ENCODE measurements at regions not wholly inside any gene's neighbourhood (a gene's known extent, or its start where the extent isn't known, plus 50 kb on each side); places are given as distances from the start of the nearest gene placed in this dataset.
A peak's percentile ranks its signal among the peaks of the same experiment; 100 is the strongest.

GRCh38 chr12:60168441-60168840, 572.6 kb downstream of the SLC16A7 start:
- Histone ChIP-seq H3K9me1 (ENCODE audit: control insufficient read depth, insufficient read depth, low read length) (no peaks in the 10 kb centered on the region), H3K27ac (ENCODE audit: extremely low read depth, low read depth, low read length) (no peak overlapping the region), H3K4me2 (ENCODE audit: insufficient read depth, low read length) (no peak overlapping the region), H3K4me3 (no peak overlapping the region), H4K20me1 (replicated peaks; ENCODE audit: control insufficient read depth, insufficient read depth, low read length) (no peaks in the 10 kb centered on the region), H3K9me3 (replicated peaks; ENCODE audit: control insufficient read depth, insufficient read depth, low read depth, low read length) (no peaks in the 10 kb centered on the region), H3K9ac (ENCODE audit: insufficient read depth in 1 of 2, low read depth in 2 of 2, low read length in 2 of 2) (no peak overlapping the region), H3K27me3 (ENCODE audit: control insufficient read depth in 2 of 2, insufficient read depth in 2 of 2, low read length in 2 of 2) (no peaks in the 10 kb centered on the region), H3K79me2 (ENCODE audit: control insufficient read depth, insufficient read depth, low read length) (no peaks in the 10 kb centered on the region), H2AFZ (ENCODE audit: low read depth, low read length) (0 out of 2 replicates have a peak overlapping the region, but pooled peaks have one; percentile 14), H3K36me3 (ENCODE audit: control insufficient read depth, insufficient read depth, low read length) (no peaks in the 10 kb centered on the region), H3K4me1 (replicated peaks in 1 of 2; ENCODE audit: control insufficient read depth in 2 of 2, insufficient read depth in 2 of 2, low read length in 2 of 2) (no peaks in the 10 kb centered on the region; a peak in 1 of 5 replicates)
- POLR2A ChIA-PET = interaction anchor here (0.6 kb wide), 1 partner anchor 12 kb away, joined by 3 read pairs; no protein-coding TSS in a partner anchor
- CTCF ChIA-PET (ENCODE audit: low intra/inter-chr PET ratio) = no interaction called here
- BruUV-seq (replicated peaks) = no TSS peak
- DNase-seq (ENCODE audit: extremely low read depth in 1 of 4, low spot score in 3 of 4) = no peak
- ATAC-seq = no peak; the same call in 1 of the 3 replicates
- intact Hi-C loops (cut with micrococcal nuclease) = no loop called here
- in situ Hi-C loops (cut with MboI) = no loop called here
- no peak for FAIRE-seq
- WGBS (ENCODE audit: insufficient coverage, low coverage, missing lambda C conversion rate) = 34% methylated on average over 5 of the region's 5 CpGs
- TF ChIP-seq FOXM1 (IDR thresholded peaks at IDR 0.05; ENCODE audit: low read depth) (peak; percentile 79), FOXM1 (CRISPR knock-in tag; IDR thresholded peaks at IDR 0.05; ENCODE audit: low read depth) (no peak), FOXA3 (CRISPR knock-in tag; conservative IDR thresholded peaks at IDR 0.05 in 1 of 2, IDR thresholded peaks at IDR 0.05 in 1 of 2) (peak in 1 of 2 experiments; percentile 73; a peak in 2 of 4 replicates), ZNF551 (CRISPR knock-in tag; IDR thresholded peaks at IDR 0.05) (no peak), ARID1B (IDR thresholded peaks at IDR 0.05) (peak; percentile 17; the same call in 1 of the 2 replicates), SOX6 (IDR thresholded peaks at IDR 0.05) (peak; percentile 32; the same call in 1 of the 2 replicates), ELF1 (tag; IDR thresholded peaks at IDR 0.05) (no peak), ZNF384 (IDR thresholded peaks at IDR 0.05; ENCODE audit: low read depth, low read length) (no peak), ZNF174 (CRISPR knock-in tag; IDR thresholded peaks at IDR 0.05) (no peak), PPARD (CRISPR knock-in tag; IDR thresholded peaks at IDR 0.05) (no peak), KDM1A (IDR thresholded peaks at IDR 0.05) (0 out of 4 replicates have a peak, but pooled peaks of 1 of the 2 experiments have one; percentile 18)
- TF ChIP-seq, protein P1, sequence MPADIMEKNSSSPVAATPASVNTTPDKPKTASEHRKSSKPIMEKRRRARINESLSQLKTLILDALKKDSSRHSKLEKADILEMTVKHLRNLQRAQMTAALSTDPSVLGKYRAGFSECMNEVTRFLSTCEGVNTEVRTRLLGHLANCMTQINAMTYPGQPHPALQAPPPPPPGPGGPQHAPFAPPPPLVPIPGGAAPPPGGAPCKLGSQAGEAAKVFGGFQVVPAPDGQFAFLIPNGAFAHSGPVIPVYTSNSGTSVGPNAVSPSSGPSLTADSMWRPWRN (IDR thresholded peaks at IDR 0.05; ENCODE audit: low read depth) = 0 out of 2 replicates have a peak, but pooled peaks have one; percentile 22
- TF ChIP-seq, protein P2, sequence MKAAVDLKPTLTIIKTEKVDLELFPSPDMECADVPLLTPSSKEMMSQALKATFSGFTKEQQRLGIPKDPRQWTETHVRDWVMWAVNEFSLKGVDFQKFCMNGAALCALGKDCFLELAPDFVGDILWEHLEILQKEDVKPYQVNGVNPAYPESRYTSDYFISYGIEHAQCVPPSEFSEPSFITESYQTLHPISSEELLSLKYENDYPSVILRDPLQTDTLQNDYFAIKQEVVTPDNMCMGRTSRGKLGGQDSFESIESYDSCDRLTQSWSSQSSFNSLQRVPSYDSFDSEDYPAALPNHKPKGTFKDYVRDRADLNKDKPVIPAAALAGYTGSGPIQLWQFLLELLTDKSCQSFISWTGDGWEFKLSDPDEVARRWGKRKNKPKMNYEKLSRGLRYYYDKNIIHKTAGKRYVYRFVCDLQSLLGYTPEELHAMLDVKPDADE (conservative IDR thresholded peaks at IDR 0.05; ENCODE audit: control insufficient read depth, low read depth, low read length) = no peak

Data from K562 (cell line).